GM21367 (cell line): ENCODE measurements at regions not wholly inside any gene's neighbourhood (a gene's known extent, or its start where the extent isn't known, plus 50 kb on each side); places are given as distances from the start of the nearest gene placed in this dataset.
"Not testable (repeated sequence)": the region's sequence is repeated elsewhere in the genome, so short reads cannot be mapped to it uniquely, and the experiment has no call there.

Experiments
- ATAC-seq: cut with Tn5 transposase; IDR thresholded peaks from one replicate; pipeline ENCODE4 v1.9.1; 2021; ENCODE audit not compliant: unreplicated experiment

DNA sequence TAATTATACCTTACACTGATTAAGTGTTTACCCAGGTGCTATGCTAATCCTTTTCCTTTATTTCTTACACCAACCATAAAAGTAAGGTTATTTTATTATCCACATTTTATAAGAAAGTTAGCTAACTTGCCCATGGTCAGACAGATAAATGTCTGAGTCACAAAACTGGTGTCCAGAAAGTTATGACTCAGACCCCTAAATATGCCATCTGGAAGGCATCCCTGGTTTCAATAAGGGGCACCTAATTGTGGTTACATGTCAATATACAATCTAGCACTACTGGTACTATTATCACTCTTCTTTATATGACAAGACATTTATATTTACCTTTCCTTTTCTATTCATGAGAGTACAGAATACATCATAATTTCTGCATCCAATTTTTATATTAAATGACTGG lies 496.5 kb upstream of the ADGRL2 start:
- no peak for ATAC-seq

DNA sequence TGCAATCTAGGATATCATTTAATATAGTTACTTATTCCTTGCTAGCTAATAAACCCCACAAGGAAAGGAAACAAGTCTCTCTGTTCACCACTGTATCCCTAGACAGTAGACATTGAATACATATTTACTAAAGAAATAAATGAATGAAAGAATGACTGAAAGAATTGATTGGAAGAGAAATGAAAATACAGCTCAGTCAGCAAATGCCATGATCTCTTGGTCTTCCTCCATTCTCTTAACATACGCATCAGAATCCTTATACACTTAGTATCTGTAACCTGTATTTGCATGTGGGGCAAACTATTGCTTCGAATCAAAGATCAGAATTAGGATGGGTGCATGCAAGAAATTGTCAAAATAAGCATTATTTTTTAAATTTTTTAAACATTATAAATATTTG lies 500.8 kb upstream of the ADGRL2 start:
- no peak for ATAC-seq

DNA sequence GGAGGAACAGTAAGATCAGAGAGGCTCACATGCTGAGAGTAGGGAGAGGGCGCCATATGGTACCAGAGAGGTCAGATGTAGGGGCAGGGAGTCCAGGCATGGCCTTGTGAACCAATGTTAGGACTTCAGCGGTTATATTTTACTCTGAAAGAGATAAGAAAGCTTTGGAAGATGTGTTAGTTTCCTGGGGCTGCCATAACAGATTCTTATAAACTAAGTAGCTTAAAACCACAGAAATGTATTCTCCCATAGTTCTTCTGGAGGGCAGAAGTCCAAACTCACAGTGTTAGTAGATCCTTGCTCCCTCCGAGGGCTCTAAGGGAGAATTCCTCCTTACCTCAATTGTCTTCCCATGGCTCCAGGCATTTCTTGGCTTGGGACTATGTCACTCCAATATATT lies 502.5 kb upstream of the ADGRL2 start:
- ATAC-seq: no peak

DNA sequence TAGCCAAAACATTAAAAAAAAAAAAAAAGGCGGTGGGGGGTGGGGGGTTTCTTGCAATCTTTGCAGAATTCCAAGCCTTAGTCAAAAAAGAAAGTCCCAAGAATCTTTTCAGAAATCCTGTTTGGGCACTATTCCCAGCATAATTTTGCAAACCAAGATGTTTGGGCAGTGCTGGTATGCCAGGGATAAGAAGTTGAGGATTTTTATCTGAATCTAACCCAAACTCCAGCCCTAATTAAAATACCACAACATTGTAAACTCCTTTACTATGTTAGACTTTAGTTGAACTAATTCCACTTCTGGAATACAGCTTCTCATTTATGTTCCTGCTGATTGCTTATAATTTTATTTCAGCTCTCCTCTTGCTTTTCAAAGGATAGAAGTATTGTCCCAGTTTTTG lies 504.1 kb upstream of the ADGRL2 start:
- no peak for ATAC-seq

DNA sequence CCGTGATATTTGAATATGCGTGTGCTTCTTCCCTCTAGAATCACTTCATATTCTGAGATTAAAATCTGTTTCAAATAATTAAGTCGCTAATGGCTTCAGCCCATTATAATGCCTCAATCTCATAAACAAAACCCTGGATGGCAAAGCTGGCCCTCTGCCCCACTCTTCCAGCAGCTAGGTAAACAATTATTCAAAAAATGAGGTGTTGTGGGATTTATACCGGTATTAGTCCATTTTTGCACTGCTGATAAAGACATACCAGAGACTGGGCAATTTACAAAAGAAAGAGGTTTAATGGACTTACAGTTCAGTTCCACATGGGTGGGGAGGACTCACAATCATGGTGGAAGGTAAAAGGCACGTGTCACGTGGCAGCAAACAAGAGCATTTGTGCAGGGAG lies 510.4 kb upstream of the ADGRL2 start:
- ATAC-seq: no peak

DNA sequence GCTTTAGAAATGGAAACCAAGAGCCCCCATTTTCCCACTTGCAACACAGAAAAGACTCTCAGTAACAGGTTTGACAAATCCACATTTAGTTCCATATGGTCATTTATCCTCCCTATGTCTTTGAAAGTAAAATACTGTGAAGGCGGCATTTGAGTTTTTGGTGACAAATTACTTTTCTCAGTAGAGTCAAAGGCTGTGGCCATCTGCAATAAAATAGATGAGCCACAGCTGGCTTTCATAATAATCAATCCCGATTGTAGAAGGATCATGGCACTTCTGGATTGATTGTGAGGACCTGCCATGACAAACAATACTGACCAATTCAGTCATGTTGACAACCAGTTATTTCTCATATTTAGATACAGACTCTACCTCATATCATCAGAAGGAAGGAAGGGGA lies 512.0 kb upstream of the ADGRL2 start:
- no peak for ATAC-seq

DNA sequence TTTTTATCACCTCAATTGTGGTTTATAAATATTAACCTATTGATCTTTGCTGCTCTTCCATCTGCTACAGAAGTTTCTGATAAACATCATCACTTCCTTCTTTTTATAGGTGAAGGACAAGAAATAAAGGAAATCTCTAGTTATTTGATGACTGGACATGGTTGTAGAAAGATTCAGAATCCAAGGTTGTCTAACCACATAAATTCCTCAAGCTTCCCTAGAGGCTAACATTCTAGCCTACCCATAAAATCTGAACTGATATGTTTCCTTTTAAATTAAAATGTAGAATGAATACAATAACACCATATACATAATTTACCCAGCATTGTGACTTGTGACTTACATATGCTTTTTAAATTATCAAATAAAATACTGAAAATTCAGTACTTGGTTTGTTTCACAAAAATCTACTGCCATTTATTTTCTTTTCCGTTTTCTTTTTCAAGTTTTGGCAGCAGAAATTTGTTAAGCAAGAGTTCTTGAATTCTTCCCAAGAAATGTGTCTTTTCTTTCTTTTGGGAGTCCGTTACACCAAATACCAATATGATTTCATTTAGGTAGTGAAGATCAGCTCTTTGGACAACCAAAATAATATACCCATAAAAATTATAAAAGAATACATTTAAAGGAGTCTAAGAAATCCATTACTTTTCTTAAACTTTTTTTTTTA lies 513.2 kb upstream of the ADGRL2 start:
- ATAC-seq: no peak

DNA sequence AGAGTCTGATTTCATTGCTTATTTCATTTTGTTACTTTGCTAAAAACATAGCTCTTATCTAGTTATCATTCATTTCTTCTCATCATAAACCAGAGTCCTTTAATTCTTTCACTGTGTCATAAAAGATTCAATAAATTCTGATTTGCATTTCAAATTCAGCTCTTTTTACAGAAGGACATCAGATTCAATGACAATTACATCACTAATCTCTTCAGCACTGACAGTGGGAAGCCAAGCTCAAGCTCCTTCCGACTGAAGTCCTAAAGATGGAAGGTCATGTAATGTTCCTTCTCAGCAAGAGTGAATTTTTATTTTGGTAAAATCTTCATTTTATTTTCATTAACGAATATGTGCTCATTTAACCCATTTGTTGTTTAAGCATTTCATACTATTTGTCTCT lies 530.7 kb upstream of the ADGRL2 start:
- ATAC-seq: no peak

DNA sequence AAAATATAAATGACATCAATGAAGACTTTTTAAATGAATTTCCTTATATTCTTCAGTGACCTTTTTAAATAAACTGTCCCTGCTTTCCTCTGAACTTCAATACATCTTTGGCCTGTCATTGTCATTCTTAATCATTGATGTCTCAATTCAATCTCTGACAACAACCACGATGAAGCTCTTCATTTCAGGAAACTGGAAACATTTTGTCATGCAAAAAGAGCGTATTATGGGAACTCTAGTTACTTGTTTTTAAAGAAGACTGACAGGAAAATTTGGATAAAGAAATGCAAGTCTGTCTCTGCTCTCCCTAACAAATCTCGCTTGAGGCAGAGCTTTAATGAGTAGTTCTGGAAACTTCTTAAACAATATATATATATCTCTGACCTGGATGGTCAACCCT lies 535.8 kb upstream of the ADGRL2 start:
- no peak for ATAC-seq

DNA sequence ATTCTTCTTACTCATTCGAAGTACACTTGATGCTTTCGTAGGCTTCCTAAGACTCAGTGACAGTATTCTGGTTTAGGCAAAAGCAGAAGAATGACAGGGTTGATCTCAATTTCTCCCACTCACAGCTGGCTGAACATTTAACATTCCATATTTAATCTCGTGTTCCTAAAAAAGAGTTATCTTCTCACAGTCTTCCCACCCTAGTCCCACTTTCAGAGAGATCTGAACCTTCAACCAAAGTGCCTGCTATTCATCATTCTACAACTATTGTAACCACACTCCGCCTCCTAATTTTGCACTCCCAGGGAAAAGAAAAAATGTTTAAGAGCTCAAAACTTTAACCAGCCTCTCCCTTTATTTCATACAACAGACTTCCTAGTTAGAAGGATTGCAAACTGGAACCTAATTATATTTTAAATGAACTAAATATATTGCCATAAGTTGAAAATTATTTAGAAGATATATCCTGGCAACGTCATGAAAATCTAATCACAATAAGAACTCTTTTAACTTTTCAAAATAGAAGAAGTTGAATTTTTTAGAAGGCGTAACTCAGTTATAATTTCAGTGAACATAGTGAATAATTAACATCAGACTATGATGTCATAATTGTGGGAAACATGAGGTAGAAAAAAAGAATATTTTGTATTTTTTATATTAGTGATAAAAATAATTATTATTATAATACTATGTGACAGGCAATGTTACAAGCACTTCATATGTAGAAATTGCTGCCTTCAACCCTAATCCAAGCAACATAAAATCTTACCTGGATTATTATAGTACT lies 540.9 kb upstream of the ADGRL2 start:
- no peak for ATAC-seq

DNA sequence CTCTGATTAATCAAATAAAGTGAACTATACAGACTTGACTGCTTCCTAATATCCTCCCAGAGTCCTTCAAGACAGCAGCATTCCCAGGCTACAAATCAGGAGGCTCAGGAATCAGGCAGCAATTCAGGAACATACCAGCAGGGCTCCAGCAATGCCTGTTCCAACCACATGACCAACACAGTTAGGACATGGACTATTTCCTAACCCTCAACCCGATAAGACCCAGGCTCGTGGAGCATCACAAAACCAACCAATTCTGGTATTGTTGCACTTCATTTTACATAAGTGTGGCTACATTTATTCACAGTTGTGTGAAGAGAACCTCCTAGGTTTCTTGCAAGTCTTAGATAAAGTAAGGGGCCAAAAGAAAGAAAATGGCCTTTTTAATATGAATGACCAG lies 546.2 kb upstream of the ADGRL2 start:
- ATAC-seq: no peak

DNA sequence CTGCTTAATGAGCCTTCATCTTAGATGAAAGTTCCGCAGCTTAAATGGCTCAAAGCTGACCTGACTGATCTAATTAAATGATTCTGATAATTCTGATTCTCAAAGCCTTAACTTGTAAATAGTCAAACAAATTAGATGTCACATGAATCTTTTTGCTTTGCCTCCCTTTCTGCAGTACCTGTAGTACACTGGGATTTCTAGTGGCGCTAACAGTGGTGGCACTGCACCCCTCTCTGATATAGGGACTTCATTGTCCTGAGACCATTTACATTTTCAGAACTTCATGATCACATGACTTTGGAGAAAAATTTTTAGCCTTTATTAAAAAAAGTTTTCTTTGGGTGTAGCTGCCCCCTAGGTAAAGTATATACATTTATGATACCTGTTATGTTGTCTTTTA lies 546.7 kb upstream of the ADGRL2 start:
- no peak for ATAC-seq

DNA sequence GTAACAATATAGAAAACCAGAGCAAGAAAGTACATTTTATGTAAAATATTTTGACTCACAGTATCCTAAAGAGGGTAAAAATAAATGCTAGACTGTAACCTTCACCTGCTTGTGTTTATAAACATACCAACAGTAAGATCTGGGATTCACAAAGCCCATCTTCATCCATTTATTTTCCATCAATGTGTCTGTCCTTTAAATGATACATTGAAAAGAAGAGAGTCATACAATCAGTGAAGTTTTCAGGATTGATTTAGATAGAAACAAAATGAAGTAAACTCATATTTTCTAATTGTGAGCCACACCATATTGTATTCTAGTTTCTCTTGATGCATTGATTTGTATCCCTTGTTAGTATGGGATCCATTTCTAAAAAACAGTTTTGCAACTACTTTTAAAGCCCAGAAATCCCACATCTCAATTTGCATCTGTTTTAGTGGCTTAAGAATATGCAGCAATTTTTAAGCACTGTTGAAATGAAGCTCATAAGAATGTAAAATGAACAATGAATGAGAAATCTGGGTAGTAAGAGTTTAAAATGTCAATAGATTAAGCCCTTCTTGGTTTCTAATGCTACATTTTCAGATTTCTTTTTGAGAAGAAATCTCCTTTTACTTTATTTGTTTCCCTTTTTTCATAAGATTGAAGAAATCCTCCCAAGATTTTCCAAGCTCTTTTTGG lies 548.1 kb upstream of the ADGRL2 start:
- no peak for ATAC-seq

DNA sequence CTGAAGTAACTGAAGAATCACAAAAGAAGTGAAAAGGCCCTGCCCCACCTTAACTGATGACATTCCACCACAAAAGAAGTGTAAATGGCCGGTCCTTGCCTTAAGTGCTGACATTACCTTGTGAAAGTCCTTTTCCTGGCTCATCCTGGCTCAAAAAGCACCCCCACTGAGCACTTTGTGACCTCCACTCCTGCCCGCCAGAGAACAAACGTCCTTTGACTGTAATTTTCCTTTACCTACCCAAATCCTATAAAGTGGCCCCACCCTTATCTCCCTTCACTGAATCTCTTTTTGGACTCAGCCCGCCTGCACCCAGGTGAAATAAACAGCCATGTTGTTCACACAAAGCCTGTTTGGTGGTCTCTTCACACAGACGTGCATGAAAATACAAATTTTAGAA lies 549.9 kb upstream of the ADGRL2 start:
- not testable (repeated sequence) for ATAC-seq

DNA sequence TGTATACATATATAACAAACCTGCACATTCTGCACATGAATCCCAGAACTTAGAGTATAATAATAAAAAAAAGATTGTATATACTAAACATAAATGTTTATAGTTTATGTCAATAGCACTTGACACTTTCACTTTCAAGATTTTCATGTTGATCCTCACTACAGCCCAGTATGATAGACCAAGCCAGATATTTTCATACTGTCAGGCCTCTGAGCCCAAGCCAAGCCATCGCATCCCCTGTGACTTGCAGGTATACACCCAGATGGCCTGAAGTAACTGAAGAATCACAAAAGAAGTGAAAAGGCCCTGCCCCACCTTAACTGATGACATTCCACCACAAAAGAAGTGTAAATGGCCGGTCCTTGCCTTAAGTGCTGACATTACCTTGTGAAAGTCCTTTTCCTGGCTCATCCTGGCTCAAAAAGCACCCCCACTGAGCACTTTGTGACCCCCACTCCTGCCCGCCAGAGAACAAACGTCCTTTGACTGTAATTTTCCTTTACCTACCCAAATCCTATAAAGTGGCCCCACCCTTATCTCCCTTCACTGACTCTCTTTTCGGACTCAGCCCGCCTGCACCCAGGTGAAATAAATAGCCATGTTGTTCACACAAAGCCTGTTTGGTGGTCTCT lies 555.5 kb upstream of the ADGRL2 start:
- not testable (repeated sequence) for ATAC-seq

DNA sequence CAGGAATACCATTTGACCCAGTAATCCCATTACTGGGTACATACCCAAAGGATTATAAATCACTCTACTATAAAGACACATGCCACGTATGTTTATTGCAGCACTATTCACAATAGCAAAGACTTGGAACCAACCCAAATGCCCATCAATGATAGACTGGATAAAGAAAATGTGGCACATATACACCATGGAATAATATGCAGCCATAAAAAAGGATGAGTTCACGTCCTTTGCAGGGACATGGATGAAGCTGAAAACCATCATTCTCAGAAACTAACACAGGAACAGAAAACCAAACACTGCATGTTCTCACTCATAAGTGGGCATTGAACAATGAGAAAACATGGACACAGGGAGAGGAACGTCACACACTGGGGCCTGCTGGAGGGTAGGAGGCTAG lies 556.1 kb upstream of the ADGRL2 start:
- not testable (repeated sequence) for ATAC-seq

DNA sequence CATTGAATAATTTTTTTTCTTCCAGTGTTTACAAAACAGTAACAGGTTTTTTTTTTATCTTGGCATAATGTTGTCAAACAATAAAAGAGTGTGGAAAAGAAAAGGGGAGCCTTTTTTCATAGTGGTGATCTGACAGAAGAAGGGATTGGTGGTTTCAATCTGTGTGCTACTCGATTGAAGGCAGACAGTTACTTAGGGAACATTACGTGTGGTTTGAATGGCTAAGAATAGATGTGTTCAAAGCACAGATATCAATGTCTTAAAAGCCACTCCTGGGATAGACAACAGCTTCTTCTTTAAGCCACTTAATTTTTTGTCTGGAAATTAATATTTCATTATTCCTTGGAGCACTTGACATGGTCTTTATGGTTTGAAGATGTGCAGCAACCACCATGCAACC lies 558.6 kb upstream of the ADGRL2 start:
- ATAC-seq: no peak

DNA sequence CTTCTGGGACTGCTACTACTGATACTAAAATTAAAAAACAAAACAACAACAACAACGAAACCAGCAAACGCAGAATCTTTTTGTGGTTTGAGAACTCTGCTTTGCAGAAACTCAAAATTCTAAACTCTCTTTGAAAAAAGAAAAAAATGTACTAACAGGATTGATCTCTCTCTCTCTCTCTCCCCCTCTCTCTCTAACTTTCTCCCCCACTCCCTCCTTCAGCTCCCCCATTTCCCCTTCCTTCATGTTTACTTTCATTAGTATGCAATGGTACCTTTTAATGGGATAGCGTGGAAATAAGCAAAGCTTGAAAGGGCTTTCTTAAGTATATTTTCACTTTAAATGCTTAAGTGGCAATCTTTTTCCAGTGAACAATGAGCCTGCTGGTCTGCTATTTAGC lies 562.6 kb upstream of the ADGRL2 start:
- ATAC-seq: no peak

DNA sequence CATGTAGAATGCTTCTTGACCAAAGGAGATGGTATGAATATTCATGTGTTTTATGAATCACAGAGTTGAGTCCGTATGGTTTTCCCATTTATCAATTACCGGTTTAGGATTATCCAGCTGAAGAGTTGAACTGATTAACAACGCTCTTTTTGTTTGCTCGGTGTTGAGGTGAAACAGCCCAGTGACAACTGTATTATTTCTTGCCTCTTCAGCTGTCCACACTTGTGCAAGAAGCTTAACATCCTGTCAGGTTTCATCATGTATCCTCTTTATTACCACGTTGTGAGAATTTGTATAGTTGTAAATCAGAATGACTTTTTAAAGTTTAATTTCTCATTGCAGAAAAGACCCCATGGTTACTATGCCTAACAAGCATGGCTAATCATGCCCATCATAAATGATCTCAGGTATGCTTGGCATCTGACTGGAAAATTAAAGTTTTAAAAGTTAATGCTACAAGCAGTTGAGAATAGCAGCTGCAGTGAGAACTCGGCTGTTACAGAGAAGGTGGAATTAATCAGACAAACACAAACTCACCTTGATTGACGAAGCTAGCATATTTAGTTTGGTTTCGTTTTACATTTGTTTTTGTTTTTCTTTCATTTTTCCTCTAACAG lies 563.2 kb upstream of the ADGRL2 start:
- no peak for ATAC-seq

DNA sequence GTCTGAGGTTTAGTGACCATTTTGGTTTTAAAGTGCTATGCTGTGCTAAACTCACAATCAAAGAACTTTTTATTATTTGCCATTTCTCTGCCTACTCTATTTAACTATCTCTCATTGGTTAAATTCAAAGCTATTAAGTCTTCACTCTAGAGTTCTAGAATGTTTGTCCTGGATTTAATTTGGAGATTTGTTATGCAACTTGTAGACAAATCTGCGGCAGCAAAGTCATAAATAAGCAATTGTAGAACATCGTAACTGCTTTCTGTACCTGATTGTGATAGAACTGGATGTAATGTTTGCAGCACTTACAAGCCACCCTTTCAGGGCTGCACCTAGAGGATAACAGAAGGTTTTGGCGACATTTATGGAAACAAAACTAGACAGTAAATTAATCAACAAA lies 566.5 kb upstream of the ADGRL2 start:
- ATAC-seq: no peak

DNA sequence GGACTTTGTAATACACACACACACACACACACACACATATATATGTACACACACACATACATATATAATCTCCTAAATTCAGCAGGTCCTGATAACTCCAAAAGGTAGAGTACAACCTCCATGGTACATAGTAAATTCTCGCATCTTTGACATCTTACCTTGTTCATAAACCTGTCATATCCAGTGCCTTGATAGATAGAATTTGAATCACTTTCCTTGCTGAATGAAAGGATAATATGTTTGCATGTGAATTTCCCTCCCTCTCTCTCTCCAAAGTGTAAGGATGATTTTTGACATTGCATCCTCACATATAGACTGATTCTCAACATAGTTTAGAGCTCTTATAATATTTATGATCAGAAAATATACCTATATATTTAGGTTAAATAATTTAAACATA lies 567.1 kb upstream of the ADGRL2 start:
- no peak for ATAC-seq
